MCF 10A (cell line): ENCODE measurements at regions not wholly inside any gene's neighbourhood (a gene's known extent, or its start where the extent isn't known, plus 50 kb on each side); places are given as distances from the start of the nearest gene placed in this dataset.
A peak's percentile ranks its signal among the peaks of the same experiment; 100 is the strongest.

Experiments used
- BruUV-seq: library from RNA; stranded (reverse); fragments of 400-500 nt; replicated peaks from 2 replicates; lab custom pipeline; 2021; lab: Mats Ljungman, UMichigan
- CTCF ChIA-PET: fragments of 300-600 bp; sonication (Branson Sonifier 250); formaldehyde crosslinking; extraction: SDS; loops from one replicate; lab custom pipeline; 2021; ENCODE audit warnings: antibody characterized with exemption, inconsistent platforms; lab: Yijun Ruan, JAX
- POLR2A ChIA-PET: fragments of 300-600, 350-650 bp; sonication (Branson Sonifier 250); formaldehyde crosslinking; extraction: SDS; loops from one replicate; lab custom pipeline; 2020; ENCODE audit warnings: antibody characterized with exemption, inconsistent platforms; lab: Yijun Ruan, JAX
- DNase-seq: peaks from one replicate; pipeline ENCODE4 v3.0.0-alpha.2; 2018; ENCODE audit not compliant: unreplicated experiment
- H3K27ac Mint-ChIP-seq: one replicate; pipeline ENCODE4 v1.8.0; 2022; ENCODE audit warnings: mild to moderate bottlenecking, low read depth, mixed read lengths; ENCODE audit not compliant: unreplicated experiment
- H3K27me3 Mint-ChIP-seq: one replicate; pipeline ENCODE4 v1.8.0; 2022; ENCODE audit warnings: mixed read lengths; ENCODE audit not compliant: insufficient read depth, unreplicated experiment
- H3K36me3 Mint-ChIP-seq: one replicate; pipeline ENCODE4 v1.8.0; 2022; ENCODE audit warnings: mild to moderate bottlenecking, moderate library complexity, mixed read lengths; ENCODE audit not compliant: insufficient read depth, unreplicated experiment
- H3K4me1 Mint-ChIP-seq: one replicate; pipeline ENCODE4 v1.8.0; 2022; ENCODE audit warnings: mixed read lengths; ENCODE audit not compliant: insufficient read depth, unreplicated experiment
- H3K4me3 Mint-ChIP-seq: one replicate; pipeline ENCODE4 v1.8.0; 2022; ENCODE audit warnings: mild to moderate bottlenecking, moderate library complexity, mixed read lengths; ENCODE audit not compliant: unreplicated experiment
- H3K9me3 Mint-ChIP-seq: one replicate; pipeline ENCODE4 v1.8.0; 2022; ENCODE audit warnings: mixed read lengths; ENCODE audit not compliant: unreplicated experiment
- intact Hi-C: fragments of 100-400 bp; cut with micrococcal nuclease; formaldehyde crosslinking; loops from 2 replicates; pipeline ENCODE4 v1.14.1; 2022
- TF ChIP-seq, protein P1 (sequence below): fragments of 200-600 bp; IDR thresholded peaks from one replicate; pipeline ENCODE4 v1.8.0; 2022; ENCODE audit warnings: antibody characterized with exemption, mild to moderate bottlenecking; ENCODE audit not compliant: unreplicated experiment

DNA sequence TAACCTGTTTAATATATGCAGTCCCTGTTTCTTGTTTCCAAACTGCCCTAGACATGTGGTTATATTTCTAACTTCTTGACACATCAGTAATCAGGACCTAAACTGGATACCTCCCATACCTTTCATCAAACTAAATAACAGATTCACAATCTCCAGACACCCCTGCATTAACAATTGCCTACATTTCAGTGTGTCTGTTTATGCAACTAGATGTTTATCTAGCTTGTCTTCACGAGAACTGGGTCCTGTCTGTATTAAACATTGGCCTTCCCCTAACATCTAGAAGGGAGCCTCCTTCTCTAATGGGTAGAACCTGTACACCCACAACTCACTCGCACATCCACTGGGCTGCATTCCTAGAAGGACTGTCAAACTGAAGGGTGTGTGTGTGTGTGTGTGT, 683.7 kb upstream of the FZD8 start:
- ChIA-PET CTCF (interaction anchor here (0.5 to 0.7 kb wide), 2 partner anchors 15 to 58 kb away, joined by 3 read pairs; no protein-coding TSS in a partner anchor), POLR2A (interaction anchor here (0.6 kb wide), 1 partner anchor 204 kb away, joined by 4 read pairs; no protein-coding TSS in a partner anchor)
- no peak for DNase-seq
- TF ChIP-seq, protein P1, sequence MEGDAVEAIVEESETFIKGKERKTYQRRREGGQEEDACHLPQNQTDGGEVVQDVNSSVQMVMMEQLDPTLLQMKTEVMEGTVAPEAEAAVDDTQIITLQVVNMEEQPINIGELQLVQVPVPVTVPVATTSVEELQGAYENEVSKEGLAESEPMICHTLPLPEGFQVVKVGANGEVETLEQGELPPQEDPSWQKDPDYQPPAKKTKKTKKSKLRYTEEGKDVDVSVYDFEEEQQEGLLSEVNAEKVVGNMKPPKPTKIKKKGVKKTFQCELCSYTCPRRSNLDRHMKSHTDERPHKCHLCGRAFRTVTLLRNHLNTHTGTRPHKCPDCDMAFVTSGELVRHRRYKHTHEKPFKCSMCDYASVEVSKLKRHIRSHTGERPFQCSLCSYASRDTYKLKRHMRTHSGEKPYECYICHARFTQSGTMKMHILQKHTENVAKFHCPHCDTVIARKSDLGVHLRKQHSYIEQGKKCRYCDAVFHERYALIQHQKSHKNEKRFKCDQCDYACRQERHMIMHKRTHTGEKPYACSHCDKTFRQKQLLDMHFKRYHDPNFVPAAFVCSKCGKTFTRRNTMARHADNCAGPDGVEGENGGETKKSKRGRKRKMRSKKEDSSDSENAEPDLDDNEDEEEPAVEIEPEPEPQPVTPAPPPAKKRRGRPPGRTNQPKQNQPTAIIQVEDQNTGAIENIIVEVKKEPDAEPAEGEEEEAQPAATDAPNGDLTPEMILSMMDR: no peak
- H3K9me3 Mint-ChIP-seq: no peaks in the 10 kb centered on the region
- no peaks in the 10 kb centered on the region for H3K36me3 Mint-ChIP-seq
- H3K27me3 Mint-ChIP-seq: no peaks in the 10 kb centered on the region
- BruUV-seq: no TSS peak
- no peak overlapping the region for H3K27ac Mint-ChIP-seq
- peaks cover 15% of the 10 kb centered on the region for H3K4me1 Mint-ChIP-seq
- intact Hi-C loops: no loop called here
- no peak overlapping the region for H3K4me3 Mint-ChIP-seq

DNA sequence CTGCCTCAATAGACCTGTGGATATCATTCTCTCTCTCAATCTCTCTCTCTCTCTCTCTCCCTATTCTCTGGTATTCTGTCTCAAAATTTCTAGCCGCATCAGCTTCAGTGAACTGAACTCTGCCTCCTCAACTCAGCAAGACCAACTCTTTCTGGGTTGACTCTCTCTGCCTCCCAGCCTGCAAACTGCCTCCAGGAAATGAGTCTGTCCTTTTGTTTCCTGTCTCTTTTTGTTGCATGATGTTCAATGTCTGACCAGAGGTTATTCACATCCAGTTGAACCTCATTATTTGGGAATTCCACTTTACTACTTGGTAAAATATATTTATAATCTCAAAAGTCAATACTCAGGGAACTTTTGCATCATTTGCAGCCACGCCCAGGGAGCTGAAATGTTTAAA, 682.7 kb upstream of the FZD8 start:
- peak; percentile 18 for DNase-seq
- no peaks in the 10 kb centered on the region for H3K36me3 Mint-ChIP-seq
- CTCF ChIA-PET: interaction anchor here (0.6 kb wide), 1 partner anchor 360 kb away, joined by 3 read pairs; no protein-coding TSS in a partner anchor
- H3K4me3 Mint-ChIP-seq: no peak overlapping the region
- no peaks in the 10 kb centered on the region for H3K9me3 Mint-ChIP-seq
- peaks cover 15% of the 10 kb centered on the region for H3K4me1 Mint-ChIP-seq
- BruUV-seq: no TSS peak
- H3K27me3 Mint-ChIP-seq: no peaks in the 10 kb centered on the region
- TF ChIP-seq, protein P1: no peak
- POLR2A ChIA-PET: interaction anchor here (0.6 to 0.7 kb wide), 3 partner anchors 68 to 567 kb away, joined by 3 to 4 read pairs (median 3); no protein-coding TSS in a partner anchor
- H3K27ac Mint-ChIP-seq: peak overlapping the region; percentile 55
- intact Hi-C loops: no loop called here

DNA sequence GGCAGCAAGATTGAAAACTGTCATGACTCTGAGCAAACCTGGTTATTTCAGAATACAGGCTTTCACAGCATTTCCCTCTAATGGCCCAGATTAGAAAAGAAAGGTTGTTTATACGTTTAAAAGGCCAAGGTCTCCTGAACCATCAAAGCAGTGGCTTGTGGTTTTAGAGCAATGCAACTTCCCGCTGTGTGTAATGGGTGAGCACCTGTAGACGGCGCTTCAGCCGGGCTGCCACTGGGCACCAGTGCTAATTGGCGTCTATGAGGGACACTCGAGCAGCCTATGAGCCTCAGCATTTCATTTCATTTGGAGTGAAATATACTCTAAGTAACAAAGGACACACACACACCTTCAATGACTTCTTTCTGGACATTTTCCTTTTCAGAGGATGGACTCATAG, 671.0 kb upstream of the FZD8 start:
- ChIA-PET POLR2A (no interaction called here), CTCF (no interaction called here)
- no peak overlapping the region for H3K4me3 Mint-ChIP-seq
- DNase-seq: no peak
- no peaks in the 10 kb centered on the region for H3K9me3 Mint-ChIP-seq
- no peaks in the 10 kb centered on the region for H3K27me3 Mint-ChIP-seq
- H3K27ac Mint-ChIP-seq: no peak overlapping the region
- intact Hi-C loops: no loop called here
- H3K4me1 Mint-ChIP-seq: no peaks in the 10 kb centered on the region
- no peaks in the 10 kb centered on the region for H3K36me3 Mint-ChIP-seq
- TF ChIP-seq, protein P1: no peak
- no TSS peak for BruUV-seq

DNA sequence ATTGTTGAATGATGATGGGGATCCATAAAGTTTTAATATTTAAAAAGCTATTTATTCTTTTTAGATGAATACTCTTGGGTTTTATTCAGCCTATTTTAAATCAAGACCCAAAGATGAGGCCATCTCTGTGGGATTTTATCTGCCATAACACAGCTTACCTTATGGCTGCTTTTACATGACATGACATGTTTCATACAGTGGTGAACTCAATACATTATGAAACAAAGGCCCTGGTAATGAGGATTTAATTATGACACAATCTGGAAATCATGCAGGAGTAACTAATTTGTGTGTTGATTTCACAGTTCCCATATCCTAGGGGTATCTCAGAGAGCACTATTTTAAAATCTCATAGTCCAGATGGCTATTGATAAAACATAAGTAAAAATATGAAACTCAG, 661.8 kb upstream of the FZD8 start:
- TF ChIP-seq, protein P1: no peak

More for the DNA sequence above, 661.8 kb upstream of the FZD8 start:
- intact Hi-C loops: no loop called here
- ChIA-PET POLR2A (no interaction called here), CTCF (no interaction called here)
- Mint-ChIP-seq H3K4me1 (no peaks in the 10 kb centered on the region), H3K27me3 (no peaks in the 10 kb centered on the region), H3K4me3 (no peak overlapping the region), H3K27ac (no peak overlapping the region), H3K36me3 (no peaks in the 10 kb centered on the region), H3K9me3 (no peaks in the 10 kb centered on the region)
- peak; percentile 2 for DNase-seq
- BruUV-seq: no TSS peak
